DND-41 (cell line): ENCODE measurements at regions not wholly inside any gene's neighbourhood (a gene's known extent, or its start where the extent isn't known, plus 50 kb on each side); places are given as distances from the start of the nearest gene placed in this dataset.

Source experiments
- EZH2 ChIP-seq: IDR thresholded peaks from 3 replicates; pipeline ENCODE4 v1.6.1; 2012; ENCODE audit warnings: borderline replicate concordance, low read depth, mild to moderate bottlenecking, moderate library complexity, low read length, inconsistent platforms; ENCODE audit not compliant: severe bottlenecking
- TF ChIP-seq, protein P1 (sequence below): IDR thresholded peaks from 2 replicates; pipeline ENCODE4 v1.5.1; 2012; ENCODE audit warnings: borderline replicate concordance, low read length, moderate library complexity, mild to moderate bottlenecking; ENCODE audit not compliant: poor library complexity, severe bottlenecking; ENCODE audit errors: extremely low read depth

DNA sequence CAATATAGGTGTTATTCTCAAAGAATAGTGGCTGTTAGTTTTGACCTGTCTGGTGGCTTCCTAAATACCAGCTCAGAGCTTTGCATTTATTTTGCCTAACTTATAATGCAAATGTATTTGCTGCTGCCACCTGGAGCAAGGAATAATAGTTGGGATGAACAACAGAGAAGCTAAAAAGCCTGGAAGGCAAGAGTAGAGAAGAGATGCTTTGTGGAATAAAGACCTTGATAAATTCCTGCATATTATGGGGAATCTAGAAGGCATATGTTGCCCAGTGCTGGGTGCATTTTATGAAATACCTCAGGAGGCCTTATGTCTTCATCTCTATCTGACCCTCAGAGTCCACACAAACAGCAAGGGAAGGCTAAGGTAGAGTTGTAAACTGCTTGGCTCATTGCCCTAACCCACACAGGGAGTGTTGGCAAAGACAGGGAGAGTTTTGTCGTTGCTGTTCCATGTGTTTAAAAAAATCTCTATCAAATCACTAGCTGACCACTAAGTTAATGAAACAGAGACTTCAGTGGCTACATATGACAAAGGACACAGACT is 53.7 kb upstream of the SCAF11 start:
- TF ChIP-seq, protein P1, sequence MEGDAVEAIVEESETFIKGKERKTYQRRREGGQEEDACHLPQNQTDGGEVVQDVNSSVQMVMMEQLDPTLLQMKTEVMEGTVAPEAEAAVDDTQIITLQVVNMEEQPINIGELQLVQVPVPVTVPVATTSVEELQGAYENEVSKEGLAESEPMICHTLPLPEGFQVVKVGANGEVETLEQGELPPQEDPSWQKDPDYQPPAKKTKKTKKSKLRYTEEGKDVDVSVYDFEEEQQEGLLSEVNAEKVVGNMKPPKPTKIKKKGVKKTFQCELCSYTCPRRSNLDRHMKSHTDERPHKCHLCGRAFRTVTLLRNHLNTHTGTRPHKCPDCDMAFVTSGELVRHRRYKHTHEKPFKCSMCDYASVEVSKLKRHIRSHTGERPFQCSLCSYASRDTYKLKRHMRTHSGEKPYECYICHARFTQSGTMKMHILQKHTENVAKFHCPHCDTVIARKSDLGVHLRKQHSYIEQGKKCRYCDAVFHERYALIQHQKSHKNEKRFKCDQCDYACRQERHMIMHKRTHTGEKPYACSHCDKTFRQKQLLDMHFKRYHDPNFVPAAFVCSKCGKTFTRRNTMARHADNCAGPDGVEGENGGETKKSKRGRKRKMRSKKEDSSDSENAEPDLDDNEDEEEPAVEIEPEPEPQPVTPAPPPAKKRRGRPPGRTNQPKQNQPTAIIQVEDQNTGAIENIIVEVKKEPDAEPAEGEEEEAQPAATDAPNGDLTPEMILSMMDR = no peak
- no peak for TF ChIP-seq EZH2
